Trophoblast cell (in vitro differentiated cells and primary cell): ENCODE measurements at regions not wholly inside any gene's neighbourhood (a gene's known extent, or its start where the extent isn't known, plus 50 kb on each side); places are given as distances from the start of the nearest gene placed in this dataset.

Experiments used
- DNase-seq, 2 donors: peaks; one replicate each; pipeline ENCODE4 v3.0.0-alpha.2; 2016
- H2AFZ ChIP-seq: 2 replicates; pipeline ENCODE4 v1.6.1; 2013; ENCODE audit warnings: low read length, moderate library complexity, mild to moderate bottlenecking; ENCODE audit not compliant: insufficient read depth, poor library complexity
- H2AK5ac ChIP-seq: 2 replicates; pipeline ENCODE4 v1.6.1; 2013; ENCODE audit warnings: mild to moderate bottlenecking, low read length
- H2BK120ac ChIP-seq: 2 replicates; pipeline ENCODE4 v1.6.1; 2013; ENCODE audit warnings: low read length, mild to moderate bottlenecking, moderate library complexity; ENCODE audit not compliant: insufficient read depth, poor library complexity
- H2BK12ac ChIP-seq: 2 replicates; pipeline ENCODE4 v1.6.1; 2013; ENCODE audit warnings: mild to moderate bottlenecking, low read length, moderate library complexity
- H2BK5ac ChIP-seq: 2 replicates; pipeline ENCODE4 v1.6.1; 2013; ENCODE audit warnings: low read length, low read depth, moderate library complexity, mild to moderate bottlenecking; ENCODE audit not compliant: poor library complexity
- H3K14ac ChIP-seq: 2 replicates; pipeline ENCODE4 v1.6.1; 2013; ENCODE audit warnings: mild to moderate bottlenecking, low read length
- H3K18ac ChIP-seq: 2 replicates; pipeline ENCODE4 v1.6.1; 2013; ENCODE audit warnings: mild to moderate bottlenecking, low read length
- H3K23ac ChIP-seq: 2 replicates; pipeline ENCODE4 v1.6.1; 2013; ENCODE audit warnings: low read length
- H3K27ac ChIP-seq: 2 replicates; pipeline ENCODE4 v1.5.1; 2013; ENCODE audit warnings: low read depth, mild to moderate bottlenecking, inconsistent platforms, low read length, moderate library complexity
- H3K27me3 ChIP-seq: 2 replicates; pipeline ENCODE4 v1.6.1; 2013; ENCODE audit warnings: inconsistent platforms, mild to moderate bottlenecking, low read length, moderate library complexity; ENCODE audit not compliant: insufficient read depth
- H3K36me3 ChIP-seq, 2 experiments: 1 replicate in 1 of 2; 2 replicates in 1 of 2; pipeline ENCODE4 v1.6.1; 2013; ENCODE audit warnings: low read length in 2 of 2, mild to moderate bottlenecking in 2 of 2, moderate library complexity in 1 of 2; ENCODE audit not compliant: insufficient read depth in 2 of 2, control insufficient read depth in 1 of 2
- H3K4ac ChIP-seq: 2 replicates; pipeline ENCODE4 v1.6.1; 2013; ENCODE audit warnings: low read depth, mild to moderate bottlenecking, low read length, moderate library complexity
- H3K4me1 ChIP-seq, 2 experiments: 1 replicate in 1 of 2; 2 replicates in 1 of 2; pipeline ENCODE4 v1.6.1; 2013; ENCODE audit warnings: low read length in 2 of 2, mild to moderate bottlenecking in 2 of 2, moderate library complexity in 1 of 2; ENCODE audit not compliant: insufficient read depth in 2 of 2, control insufficient read depth in 1 of 2
- H3K4me2 ChIP-seq: 2 replicates; pipeline ENCODE4 v1.6.1; 2013; ENCODE audit warnings: inconsistent platforms, mild to moderate bottlenecking, low read length, moderate library complexity
- H3K4me3 ChIP-seq: 2 replicates; pipeline ENCODE4 v1.5.1; 2013; ENCODE audit warnings: mild to moderate bottlenecking, low read depth, low read length, inconsistent platforms
- H3K79me1 ChIP-seq: one replicate; pipeline ENCODE4 v1.6.1; 2013; ENCODE audit warnings: low read length
- H3K79me2 ChIP-seq: 2 replicates; pipeline ENCODE4 v1.6.1; 2013; ENCODE audit warnings: low read length, mild to moderate bottlenecking; ENCODE audit not compliant: control insufficient read depth, insufficient read depth, poor library complexity
- H3K9ac ChIP-seq: 2 replicates; pipeline ENCODE4 v1.6.1; 2013; ENCODE audit warnings: mild to moderate bottlenecking, low read length
- H3K9me3 ChIP-seq: 2 replicates; pipeline ENCODE4 v1.6.1; 2013; ENCODE audit warnings: low read depth, mild to moderate bottlenecking, control low read depth, inconsistent platforms, low read length; ENCODE audit not compliant: insufficient read depth
- H4K12ac ChIP-seq: 2 replicates; pipeline ENCODE4 v1.6.1; 2013; ENCODE audit warnings: low read depth, mild to moderate bottlenecking, low read length, moderate library complexity
- H4K8ac ChIP-seq: 2 replicates; pipeline ENCODE4 v1.6.1; 2013; ENCODE audit warnings: low read depth, mild to moderate bottlenecking, low read length, moderate library complexity
- H4K91ac ChIP-seq: one replicate; pipeline ENCODE4 v1.6.1; 2013; ENCODE audit warnings: low read depth, mild to moderate bottlenecking, low read length, moderate library complexity
- WGBS: extraction: QIAGEN DNeasy Blood & Tissue Kit; methylation state at CpG from one replicate; pipeline ENCODE4 v1.1.7; 2013; ENCODE audit warnings: missing lambda C conversion rate; ENCODE audit not compliant: insufficient read length, insufficient coverage; ENCODE audit errors: extremely low coverage; 5-methylcytosine and 5-hydroxymethylcytosine counted together

DNA sequence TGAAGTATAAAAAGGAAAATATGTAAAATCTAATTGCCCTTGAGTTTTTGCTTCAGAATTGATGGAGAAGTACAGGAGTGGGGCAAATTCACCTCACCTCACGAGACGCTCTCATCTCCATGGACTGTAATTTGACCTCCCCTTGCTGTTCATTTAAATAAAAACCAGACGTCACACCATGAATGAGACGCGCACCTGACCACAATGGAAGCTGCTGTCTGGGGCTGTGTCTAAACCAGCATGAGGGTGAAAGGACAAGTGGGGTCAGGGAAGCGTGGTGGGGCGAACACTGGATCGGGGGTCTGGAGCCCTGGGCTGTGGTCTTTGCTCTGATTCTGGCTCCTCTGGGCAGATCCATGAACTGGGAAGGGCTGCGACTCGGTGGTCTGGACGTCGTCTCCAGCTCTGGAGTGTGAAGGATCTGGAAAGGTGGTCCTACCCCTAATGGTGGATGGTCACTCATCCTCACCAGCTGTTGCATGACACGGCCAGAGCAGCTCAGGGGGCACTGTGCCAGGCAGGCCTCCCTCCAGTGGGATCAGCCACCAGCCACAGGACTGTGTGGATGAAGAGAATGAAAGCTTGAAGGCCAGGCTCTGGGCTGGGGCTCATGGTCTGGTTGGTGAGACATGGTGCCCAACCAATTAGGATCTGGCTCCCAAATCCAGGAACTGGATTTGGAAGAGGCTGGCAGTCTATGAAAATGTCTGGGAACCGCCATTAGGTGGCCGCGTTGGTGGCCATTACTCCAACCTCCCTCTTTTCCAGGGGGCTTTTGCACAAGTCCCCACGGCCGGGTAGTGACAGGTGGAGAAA is 728.6 kb downstream of the PTPRU start:
- peaks cover 6% of the 10 kb centered on the region for H3K9me3 ChIP-seq

DNA sequence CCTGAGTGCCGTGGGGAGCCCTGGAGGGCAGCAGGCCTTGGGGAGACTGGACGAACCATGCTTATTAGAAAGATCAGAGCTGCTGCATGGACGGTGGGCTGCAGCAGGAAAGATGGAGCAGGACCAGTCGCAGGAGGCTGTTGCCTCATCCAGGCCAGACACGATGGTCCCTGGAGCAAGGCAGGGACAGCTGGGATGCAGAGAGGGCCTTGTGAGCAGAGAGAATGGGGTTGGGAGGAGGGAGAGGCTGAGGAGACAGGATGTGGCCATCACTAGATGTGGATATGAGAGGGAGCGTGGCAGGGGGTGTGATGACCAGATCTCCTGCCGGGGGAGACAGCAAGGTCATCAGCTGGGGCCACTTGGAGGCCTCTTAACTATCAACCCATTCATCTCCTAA is 727.6 kb downstream of the PTPRU start:
- no peak overlapping the region for H2AFZ ChIP-seq
- no peak overlapping the region for H3K23ac ChIP-seq
- H4K12ac ChIP-seq: no peak overlapping the region
- H3K9me3 ChIP-seq: no peaks in the 10 kb centered on the region
- no peak overlapping the region for H3K9ac ChIP-seq
- no peaks in the 10 kb centered on the region for H3K27me3 ChIP-seq
- no peak overlapping the region for H3K4ac ChIP-seq
- WGBS: no CpG with 5 or more reads among the region's 7 CpGs
- no peak overlapping the region for H3K4me2 ChIP-seq
- no peak overlapping the region for H2AK5ac ChIP-seq
- H3K4me1 ChIP-seq: peaks cover 8 to 16% of the 10 kb centered on the region in 2 experiments
- DNase-seq: no peak
- H4K8ac ChIP-seq: no peak overlapping the region
- H4K91ac ChIP-seq: no peak overlapping the region
- H3K79me2 ChIP-seq: no peaks in the 10 kb centered on the region
- no peak overlapping the region for H3K18ac ChIP-seq
- H3K4me3 ChIP-seq: no peak overlapping the region
- no peaks in the 10 kb centered on the region for H3K79me1 ChIP-seq
- no peak overlapping the region for H3K27ac ChIP-seq
- no peak overlapping the region for H3K14ac ChIP-seq
- no peak overlapping the region for H2BK5ac ChIP-seq
- H2BK120ac ChIP-seq: no peak overlapping the region
- H2BK12ac ChIP-seq: no peak overlapping the region
- H3K36me3 ChIP-seq: no peaks in the 10 kb centered on the region

More for the DNA sequence above, 728.6 kb downstream of the PTPRU start:
- Histone ChIP-seq H3K4ac (no peak overlapping the region), H3K4me1 (peaks cover 8 to 16% of the 10 kb centered on the region in 2 experiments), H3K23ac (no peak overlapping the region), H3K14ac (no peak overlapping the region), H3K27ac (no peak overlapping the region), H2BK5ac (no peak overlapping the region), H2AK5ac (no peak overlapping the region), H3K9ac (no peak overlapping the region), H3K36me3 (no peaks in the 10 kb centered on the region), H3K79me1 (no peaks in the 10 kb centered on the region), H3K4me3 (no peak overlapping the region), H2AFZ (no peak overlapping the region), H3K79me2 (no peaks in the 10 kb centered on the region), H2BK120ac (no peak overlapping the region), H4K91ac (no peak overlapping the region), H2BK12ac (no peak overlapping the region), H4K8ac (no peak overlapping the region), H3K27me3 (no peaks in the 10 kb centered on the region), H4K12ac (no peak overlapping the region), H3K18ac (no peak overlapping the region), H3K4me2 (no peak overlapping the region)
- DNase-seq: no peak
- no CpG with 5 or more reads among the region's 18 CpGs for WGBS

DNA sequence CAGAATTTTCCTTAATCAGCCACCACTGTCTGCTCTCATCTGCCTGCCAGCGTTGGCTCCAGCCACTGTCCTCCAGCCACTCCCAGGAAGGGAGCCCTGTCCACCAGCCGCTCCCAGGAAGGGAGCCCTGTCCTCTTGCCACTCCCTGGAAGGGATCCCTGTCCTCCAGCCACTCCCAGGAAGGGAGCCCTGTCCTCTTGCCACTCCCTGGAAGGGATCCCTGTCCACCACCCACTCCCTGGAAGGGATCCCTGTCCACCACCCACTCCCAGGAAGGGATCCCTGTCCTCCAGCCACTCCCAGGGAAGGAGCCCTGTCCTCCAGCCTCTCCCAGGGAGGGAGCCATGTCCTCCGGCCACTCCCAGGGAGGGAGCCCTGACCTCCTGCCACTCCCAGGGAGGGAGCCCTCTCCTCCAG is 726.5 kb downstream of the PTPRU start:
- Histone ChIP-seq H3K4me2 (no peak overlapping the region), H3K4ac (no peak overlapping the region), H3K9ac (no peak overlapping the region), H3K4me1 (peaks cover 8 to 16% of the 10 kb centered on the region in 2 experiments), H3K4me3 (no peak overlapping the region), H3K27ac (no peak overlapping the region), H2BK12ac (no peak overlapping the region), H3K23ac (no peak overlapping the region), H2AFZ (no peak overlapping the region), H2AK5ac (no peak overlapping the region), H4K12ac (no peak overlapping the region), H3K79me2 (no peaks in the 10 kb centered on the region), H3K18ac (no peak overlapping the region), H4K8ac (no peak overlapping the region), H3K79me1 (no peaks in the 10 kb centered on the region), H4K91ac (no peak overlapping the region), H3K27me3 (no peaks in the 10 kb centered on the region), H3K14ac (no peak overlapping the region), H3K9me3 (no peaks in the 10 kb centered on the region), H2BK5ac (no peak overlapping the region), H2BK120ac (no peak overlapping the region), H3K36me3 (no peaks in the 10 kb centered on the region)
- no peak for DNase-seq
- WGBS: no CpG with 5 or more reads among the region's 3 CpGs

DNA sequence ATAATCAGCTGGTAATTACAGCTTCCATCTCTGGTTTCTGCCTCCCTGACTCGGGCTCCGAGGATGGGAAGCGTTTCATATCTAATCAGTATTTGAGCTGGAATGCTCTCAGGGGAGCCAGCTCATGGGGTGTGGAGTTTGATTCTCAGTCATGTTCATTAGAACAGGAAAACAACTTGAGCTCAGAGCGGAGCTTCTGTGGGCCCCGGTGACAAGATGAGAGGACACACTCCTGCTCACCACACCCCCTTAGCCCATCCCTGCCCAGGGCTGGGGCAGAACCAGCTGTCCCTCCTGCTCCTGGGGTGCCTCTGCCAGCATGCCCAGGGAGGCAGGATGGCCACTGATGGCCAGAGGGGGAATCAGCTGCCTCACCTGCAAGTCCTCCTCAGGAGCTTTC is 726.0 kb downstream of the PTPRU start:
- H3K4me2 ChIP-seq: no peak overlapping the region
- H2BK120ac ChIP-seq: no peak overlapping the region
- no peaks in the 10 kb centered on the region for H3K36me3 ChIP-seq
- H2BK5ac ChIP-seq: no peak overlapping the region
- H3K4me1 ChIP-seq: peaks cover 5 to 13% of the 10 kb centered on the region in 2 experiments
- no peak for DNase-seq
- no peaks in the 10 kb centered on the region for H3K79me2 ChIP-seq
- H3K23ac ChIP-seq: no peak overlapping the region
- H4K91ac ChIP-seq: no peak overlapping the region
- no peak overlapping the region for H4K12ac ChIP-seq
- H3K9ac ChIP-seq: no peak overlapping the region
- no peak overlapping the region for H3K4ac ChIP-seq
- no peaks in the 10 kb centered on the region for H3K9me3 ChIP-seq
- H3K27me3 ChIP-seq: no peaks in the 10 kb centered on the region
- no peak overlapping the region for H4K8ac ChIP-seq
- no peaks in the 10 kb centered on the region for H3K79me1 ChIP-seq
- no peak overlapping the region for H2AK5ac ChIP-seq
- H3K4me3 ChIP-seq: no peak overlapping the region
- WGBS: no CpG with 5 or more reads among the region's 5 CpGs
- no peak overlapping the region for H3K27ac ChIP-seq
- H3K14ac ChIP-seq: no peak overlapping the region
- no peak overlapping the region for H3K18ac ChIP-seq
- H2BK12ac ChIP-seq: no peak overlapping the region
- no peak overlapping the region for H2AFZ ChIP-seq
